AG04449 (cell line): ENCODE measurements at regions not wholly inside any gene's neighbourhood (a gene's known extent, or its start where the extent isn't known, plus 50 kb on each side); places are given as distances from the start of the nearest gene placed in this dataset.

ENCODE experiments used
- CTCF ChIA-PET: fragments of 350-600 bp; formaldehyde crosslinking; extraction: SDS; loops from one replicate; lab custom pipeline; 2021; ENCODE audit warnings: antibody characterized with exemption; lab: Yijun Ruan, JAX
- POLR2A ChIA-PET: fragments of 400-600, 350-600 bp; formaldehyde crosslinking; extraction: SDS; loops from one replicate; lab custom pipeline; 2020; ENCODE audit warnings: antibody characterized with exemption, inconsistent platforms; lab: Yijun Ruan, JAX
- DNase-seq: peaks from one replicate; pipeline ENCODE4 v3.0.0-alpha.2; 2010; ENCODE audit warnings: low read depth, low spot score
- H3K4me3 ChIP-seq: 2 replicates; pipeline ENCODE4 v1.5.1; 2011; ENCODE audit warnings: low read depth, mild to moderate bottlenecking, control low read depth, low read length
- TF ChIP-seq, protein P1 (sequence below): IDR thresholded peaks from one replicate; pipeline ENCODE4 v1.5.1; 2011; ENCODE audit warnings: mild to moderate bottlenecking, moderate library complexity, low read length, control low read depth, inconsistent platforms; ENCODE audit not compliant: insufficient read depth; ENCODE audit errors: missing control alignments

DNA sequence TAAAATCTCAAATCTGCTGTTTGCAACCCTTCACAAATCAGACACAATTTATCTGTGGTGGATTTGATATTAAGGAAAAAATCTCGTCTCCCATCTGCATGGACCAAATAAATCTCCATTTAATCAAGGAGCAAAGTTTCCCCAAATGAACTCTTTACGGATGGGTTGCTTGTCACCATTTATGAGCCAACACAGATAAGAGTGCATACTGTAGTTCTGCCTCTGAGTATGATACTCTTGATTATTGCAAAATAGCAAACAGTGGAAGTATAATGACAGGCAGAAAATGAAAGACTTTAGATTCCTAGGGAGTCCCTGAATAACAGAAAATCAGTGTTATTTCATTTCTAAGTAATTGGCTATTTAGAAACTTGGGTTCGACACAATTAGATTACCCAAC is 1395.9 kb downstream of the FAM181B start:
- no peak overlapping the region for H3K4me3 ChIP-seq
- ChIA-PET CTCF (no interaction called here), POLR2A (no interaction called here)
- DNase-seq = no peak
- TF ChIP-seq, protein P1, sequence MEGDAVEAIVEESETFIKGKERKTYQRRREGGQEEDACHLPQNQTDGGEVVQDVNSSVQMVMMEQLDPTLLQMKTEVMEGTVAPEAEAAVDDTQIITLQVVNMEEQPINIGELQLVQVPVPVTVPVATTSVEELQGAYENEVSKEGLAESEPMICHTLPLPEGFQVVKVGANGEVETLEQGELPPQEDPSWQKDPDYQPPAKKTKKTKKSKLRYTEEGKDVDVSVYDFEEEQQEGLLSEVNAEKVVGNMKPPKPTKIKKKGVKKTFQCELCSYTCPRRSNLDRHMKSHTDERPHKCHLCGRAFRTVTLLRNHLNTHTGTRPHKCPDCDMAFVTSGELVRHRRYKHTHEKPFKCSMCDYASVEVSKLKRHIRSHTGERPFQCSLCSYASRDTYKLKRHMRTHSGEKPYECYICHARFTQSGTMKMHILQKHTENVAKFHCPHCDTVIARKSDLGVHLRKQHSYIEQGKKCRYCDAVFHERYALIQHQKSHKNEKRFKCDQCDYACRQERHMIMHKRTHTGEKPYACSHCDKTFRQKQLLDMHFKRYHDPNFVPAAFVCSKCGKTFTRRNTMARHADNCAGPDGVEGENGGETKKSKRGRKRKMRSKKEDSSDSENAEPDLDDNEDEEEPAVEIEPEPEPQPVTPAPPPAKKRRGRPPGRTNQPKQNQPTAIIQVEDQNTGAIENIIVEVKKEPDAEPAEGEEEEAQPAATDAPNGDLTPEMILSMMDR = no peak

DNA sequence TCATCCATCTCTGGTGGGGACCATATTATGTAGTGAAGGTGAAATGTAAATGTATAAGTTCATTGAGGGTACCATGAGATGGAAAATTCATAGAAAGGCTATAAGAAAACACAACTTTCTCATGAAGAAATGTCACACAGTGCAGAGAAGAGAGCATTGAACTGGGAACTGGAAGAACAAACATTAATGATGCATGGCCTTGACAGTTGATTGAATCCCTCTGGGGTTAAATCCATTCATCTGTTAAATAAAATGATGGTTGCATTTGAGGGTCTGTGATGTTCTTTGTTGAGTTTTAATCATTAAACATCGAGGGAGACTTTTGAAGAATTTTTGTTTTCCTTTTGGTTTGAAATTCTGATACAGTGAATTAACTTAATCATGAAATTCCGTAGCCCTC is 1401.4 kb downstream of the FAM181B start:
- ChIA-PET POLR2A (no interaction called here), CTCF (no interaction called here)
- H3K4me3 ChIP-seq = no peak overlapping the region
- DNase-seq = no peak
- TF ChIP-seq, protein P1 = no peak

DNA sequence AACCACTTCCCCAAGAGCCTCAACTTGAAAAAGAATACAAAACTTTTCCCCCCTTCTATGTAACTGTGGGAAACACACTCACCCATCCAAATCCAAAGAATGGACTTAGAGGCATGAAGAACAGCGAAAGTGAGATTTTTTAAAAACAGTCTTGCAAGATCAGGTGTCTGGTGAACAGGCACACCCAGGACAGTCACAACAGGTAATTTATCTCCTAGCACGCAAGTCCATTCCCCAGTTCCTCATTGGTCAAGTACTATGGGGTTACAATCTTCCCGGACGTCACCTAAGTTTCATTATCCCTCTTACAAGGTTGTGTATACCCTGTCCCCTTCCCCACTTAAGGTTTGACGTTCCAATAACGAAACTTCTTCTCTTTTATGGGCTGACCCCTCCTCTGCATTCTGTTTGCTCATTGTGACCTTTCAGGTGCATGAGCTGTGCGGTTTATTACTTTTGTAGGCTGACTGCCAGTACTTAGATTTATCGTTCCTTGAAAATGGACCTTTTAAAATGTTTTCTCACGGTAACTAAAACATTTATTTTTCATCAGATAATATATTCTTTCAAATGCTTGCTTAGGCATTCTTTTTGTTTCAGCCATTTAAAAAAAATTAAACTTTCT is 1401.9 kb downstream of the FAM181B start:
- CTCF ChIA-PET = no interaction called here
- DNase-seq = no peak
- POLR2A ChIA-PET = no interaction called here
- TF ChIP-seq, protein P1 = no peak
- H3K4me3 ChIP-seq = no peak overlapping the region

DNA sequence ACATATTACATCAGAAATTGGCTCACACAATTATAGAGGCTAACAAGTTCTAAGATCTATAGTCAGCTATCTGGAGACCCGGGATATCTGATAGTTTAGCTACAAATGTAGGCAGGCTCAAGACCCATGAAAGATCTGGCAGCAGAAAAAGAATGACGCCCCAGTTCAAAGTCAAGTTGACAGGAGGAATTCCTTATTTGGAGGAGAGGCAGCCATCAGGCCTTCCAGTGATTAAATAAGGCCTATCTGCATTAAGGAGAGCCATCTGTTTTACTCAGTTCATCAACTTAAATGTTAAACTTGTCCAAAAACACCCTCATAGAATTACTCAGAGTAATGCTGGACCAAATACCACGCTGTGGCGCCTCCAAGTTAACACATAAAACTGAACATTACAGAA is 1402.6 kb downstream of the FAM181B start:
- no peak for DNase-seq
- ChIA-PET POLR2A (no interaction called here), CTCF (no interaction called here)
- TF ChIP-seq, protein P1 = no peak
- H3K4me3 ChIP-seq = no peak overlapping the region

DNA sequence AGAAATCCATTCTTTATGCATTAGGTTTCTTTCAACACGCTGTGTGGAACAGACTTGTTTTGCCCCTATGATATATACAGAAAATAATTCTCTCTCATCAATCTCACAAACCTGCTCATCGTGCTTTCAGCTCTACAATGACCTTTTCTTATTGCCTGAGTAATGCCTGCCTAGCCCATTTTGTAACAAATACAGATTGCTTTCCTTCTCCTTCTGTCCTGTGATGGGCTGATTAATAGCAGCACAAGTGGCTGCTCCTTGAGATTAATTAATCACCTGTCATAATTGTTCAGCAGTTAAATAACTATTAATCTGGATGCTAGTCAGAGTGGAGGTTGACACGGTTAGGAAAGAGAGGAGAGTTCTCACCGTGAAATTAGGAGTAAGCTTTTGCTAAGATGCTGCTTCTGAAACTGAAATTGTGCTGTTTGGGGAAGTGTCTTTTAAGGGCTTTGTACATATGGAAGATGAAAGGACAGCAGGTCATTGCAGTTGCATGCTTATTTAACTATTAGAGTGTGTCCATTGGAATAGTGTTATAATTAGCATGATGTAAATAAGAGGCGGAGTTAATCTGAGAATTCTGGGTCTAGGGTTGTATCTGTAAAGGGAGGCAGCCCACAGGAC is 1430.5 kb downstream of the FAM181B start:
- no peak overlapping the region for H3K4me3 ChIP-seq
- TF ChIP-seq, protein P1 = no peak
- ChIA-PET CTCF (no interaction called here), POLR2A (no interaction called here)
- no peak for DNase-seq

DNA sequence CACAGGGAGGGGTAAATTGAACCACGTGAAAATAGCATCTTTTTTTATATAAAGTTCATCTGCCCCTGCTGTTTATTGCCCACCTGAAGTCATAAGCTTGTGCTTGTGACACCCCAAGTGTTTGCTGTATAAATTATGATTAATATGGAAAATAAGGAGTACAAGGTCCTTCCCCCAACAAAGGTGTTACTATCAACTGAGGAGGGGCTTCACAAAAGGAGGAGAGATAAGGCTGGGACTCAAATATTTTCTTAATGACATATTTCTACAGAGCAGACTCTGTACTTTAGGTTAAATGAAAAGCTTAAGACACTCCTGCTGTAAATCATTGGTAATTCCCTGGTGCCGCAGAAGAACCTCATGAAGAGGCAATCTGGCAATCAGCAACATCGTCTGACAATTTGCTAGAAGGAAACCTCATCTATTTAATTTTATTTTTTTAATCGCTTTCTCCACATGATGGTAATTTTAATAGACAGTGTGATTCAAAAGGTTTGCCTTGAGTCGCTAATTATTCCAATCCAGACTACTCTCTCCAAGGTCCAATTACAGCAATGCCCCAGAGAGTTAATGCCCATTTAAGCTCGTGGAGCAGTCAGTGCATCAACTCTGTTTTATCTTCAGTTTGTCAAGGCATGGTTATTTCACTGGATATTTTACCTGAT is 1432.4 kb downstream of the FAM181B start:
- H3K4me3 ChIP-seq = no peak overlapping the region
- TF ChIP-seq, protein P1 = no peak
- ChIA-PET POLR2A (no interaction called here), CTCF (no interaction called here)
- DNase-seq = no peak
